A673 (cell line): ENCODE measurements at regions not wholly inside any gene's neighbourhood (a gene's known extent, or its start where the extent isn't known, plus 50 kb on each side); places are given as distances from the start of the nearest gene placed in this dataset.

Source experiments
- BruUV-seq: library from RNA; stranded (reverse); fragments of 400-500 nt; replicated peaks from 2 replicates; lab custom pipeline; 2021; lab: Mats Ljungman, UMichigan
- CTCF ChIA-PET: fragments of 300-600 bp; sonication (Branson Sonifier 250); formaldehyde crosslinking; loops from one replicate; lab custom pipeline; 2022; ENCODE audit warnings: antibody characterized with exemption; lab: Charles Lee
- POLR2A ChIA-PET: fragments of 300-600 bp; sonication (Branson Sonifier 250); formaldehyde crosslinking; loops from one replicate; lab custom pipeline; 2022; ENCODE audit warnings: antibody characterized with exemption; ENCODE audit not compliant: low non-redundant PET; lab: Charles Lee
- DNase-seq: peaks from one replicate; pipeline ENCODE4 v3.0.0-alpha.2; 2015; ENCODE audit warnings: low spot score
- H3K27ac ChIP-seq: fragments of 200-600 bp; sonication (generic); 2 replicates; pipeline ENCODE4 v1.5.1; 2016; ENCODE audit warnings: mixed run types, low read depth, mild to moderate bottlenecking, mixed read lengths, antibody characterized with exemption, low read length; ENCODE audit not compliant: poor library complexity, severe bottlenecking
- H3K27me3 ChIP-seq: fragments of 200-600 bp; sonication (generic); replicated peaks from 2 replicates; pipeline ENCODE4 v1.6.1; 2017; ENCODE audit warnings: mixed run types, low read depth, mild to moderate bottlenecking, mixed read lengths, antibody characterized with exemption, low read length; ENCODE audit not compliant: insufficient read depth, poor library complexity
- H3K36me3 ChIP-seq: fragments of 200-600 bp; sonication (generic); 2 replicates; pipeline ENCODE4 v1.6.1; 2016; ENCODE audit warnings: mixed run types, mild to moderate bottlenecking, mixed read lengths, antibody characterized with exemption, low read length; ENCODE audit not compliant: insufficient read depth, poor library complexity, severe bottlenecking
- H3K4me1 ChIP-seq: fragments of 200-600 bp; sonication (generic); 2 replicates; pipeline ENCODE4 v1.6.1; 2017; ENCODE audit warnings: mixed run types, mild to moderate bottlenecking, mixed read lengths, antibody characterized with exemption, low read length; ENCODE audit not compliant: insufficient read depth, poor library complexity, severe bottlenecking
- H3K4me3 ChIP-seq: fragments of 200-600 bp; sonication (generic); 2 replicates; pipeline ENCODE4 v1.5.1; 2016; ENCODE audit warnings: low read depth, mixed run types, mild to moderate bottlenecking, mixed read lengths, low read length; ENCODE audit not compliant: poor library complexity, severe bottlenecking
- H3K9me3 ChIP-seq: fragments of 200-600 bp; sonication (generic); 2 replicates; pipeline ENCODE4 v1.6.1; 2016; ENCODE audit warnings: mixed run types, low read depth, mild to moderate bottlenecking, mixed read lengths, antibody characterized with exemption, low read length; ENCODE audit not compliant: poor library complexity, severe bottlenecking
- CTCF ChIP-seq: fragments of 300-800, 200-600 bp; sonication (generic); conservative IDR thresholded peaks from 2 replicates; pipeline ENCODE4 v1.5.1; 2017; ENCODE audit warnings: low read depth, mild to moderate bottlenecking, antibody characterized with exemption, low read length, moderate library complexity, mixed read lengths
- EZH2 ChIP-seq: fragments of 200-600 bp; sonication (generic); IDR thresholded peaks from 2 replicates; pipeline ENCODE4 v1.6.1; 2017; ENCODE audit warnings: borderline replicate concordance, low read depth, mild to moderate bottlenecking, mixed read lengths, antibody characterized with exemption, low read length; ENCODE audit not compliant: poor library complexity, severe bottlenecking
- intact Hi-C: fragments of 100-400 bp; cut with micrococcal nuclease; formaldehyde crosslinking; loops from one replicate; pipeline ENCODE4 v1.10.0; 2022; ENCODE audit not compliant: unreplicated experiment

- no peak overlapping the region for H3K27ac ChIP-seq
Measured at GRCh38 chr2:19150726-19151125, 207.7 kb downstream of the OSR1 start.

GRCh38 chr2:19146867-19147266, 211.6 kb downstream of the OSR1 start:
- Histone ChIP-seq H3K27ac (no peak overlapping the region), H3K27me3 (no peaks in the 10 kb centered on the region), H3K4me3 (no peak overlapping the region), H3K4me1 (no peaks in the 10 kb centered on the region), H3K36me3 (no peaks in the 10 kb centered on the region), H3K9me3 (no peaks in the 10 kb centered on the region)
- intact Hi-C loops: no loop called here
- no TSS peak for BruUV-seq
- TF ChIP-seq EZH2: no peak
- TF ChIP-seq CTCF: no peak
- ChIA-PET CTCF (no interaction called here), POLR2A (no interaction called here)
- no peak for DNase-seq

More at GRCh38 chr2:19150726-19151125, 207.7 kb downstream of the OSR1 start:
- H3K4me1 ChIP-seq: no peaks in the 10 kb centered on the region
- no peaks in the 10 kb centered on the region for H3K9me3 ChIP-seq
- TF ChIP-seq EZH2: no peak
- TF ChIP-seq CTCF: no peak
- no TSS peak for BruUV-seq
- intact Hi-C loops: no loop called here
- ChIA-PET POLR2A (no interaction called here), CTCF (no interaction called here)
- no peak for DNase-seq
- no peaks in the 10 kb centered on the region for H3K36me3 ChIP-seq
- no peak overlapping the region for H3K4me3 ChIP-seq
- H3K27me3 ChIP-seq: no peaks in the 10 kb centered on the region

- intact Hi-C loops: no loop called here
- Histone ChIP-seq H3K36me3 (no peaks in the 10 kb centered on the region), H3K27ac (no peak overlapping the region), H3K4me1 (no peaks in the 10 kb centered on the region), H3K4me3 (no peak overlapping the region), H3K27me3 (no peaks in the 10 kb centered on the region), H3K9me3 (no peaks in the 10 kb centered on the region)
- TF ChIP-seq EZH2 (no peak), CTCF (no peak)
- no peak for DNase-seq
- POLR2A ChIA-PET: no interaction called here
- CTCF ChIA-PET: no interaction called here
- BruUV-seq: no TSS peak
Measured at GRCh38 chr2:19141234-19142004, 217.0 kb downstream of the OSR1 start.
